GM23338 (cell line): ENCODE measurements at regions not wholly inside any gene's neighbourhood (a gene's known extent, or its start where the extent isn't known, plus 50 kb on each side); places are given as distances from the start of the nearest gene placed in this dataset.

Source experiments
- ATAC-seq: fragments of 200-7000 bp; cut with Tn5 transposase; 3 replicates; pipeline ENCODE4 v1.9.1; 2020
- DNase-seq: peaks from one replicate; pipeline ENCODE4 v3.0.0-alpha.2; 2015; ENCODE audit warnings: low spot score
- H2AFZ ChIP-seq: fragments of 200-600 bp; sonication (generic); 2 replicates; pipeline ENCODE4 v1.8.0; 2016; ENCODE audit warnings: antibody characterized with exemption, mild to moderate bottlenecking, moderate library complexity
- H3F3A ChIP-seq: fragments of 200-600 bp; sonication (generic); replicated peaks from 2 replicates; pipeline ENCODE4 v1.8.0; 2017; ENCODE audit warnings: antibody characterized with exemption, mixed run types, low read depth
- H3K27ac ChIP-seq: fragments of 200-600 bp; sonication (generic); 2 replicates; pipeline ENCODE4 v1.6.1; 2016; ENCODE audit warnings: low read depth
- H3K27me3 ChIP-seq: fragments of 200-600 bp; sonication (generic); 2 replicates; pipeline ENCODE4 v1.8.0; 2016; ENCODE audit warnings: mild to moderate bottlenecking, mixed run types, moderate library complexity; ENCODE audit not compliant: insufficient read depth
- H3K36me3 ChIP-seq: fragments of 200-600 bp; sonication (generic); 2 replicates; pipeline ENCODE4 v1.8.0; 2016; ENCODE audit warnings: mild to moderate bottlenecking; ENCODE audit not compliant: insufficient read depth
- H3K4me1 ChIP-seq: fragments of 200-600 bp; sonication (generic); 2 replicates; pipeline ENCODE4 v1.8.0; 2016; ENCODE audit warnings: mild to moderate bottlenecking, moderate library complexity; ENCODE audit not compliant: insufficient read depth
- H3K4me2 ChIP-seq: fragments of 200-600 bp; sonication (generic); 2 replicates; pipeline ENCODE4 v1.7.1; 2017; ENCODE audit warnings: mixed run types
- H3K4me3 ChIP-seq: fragments of 200-600 bp; sonication (generic); 2 replicates; pipeline ENCODE4 v1.6.1; 2016; ENCODE audit warnings: mixed run types
- H3K79me2 ChIP-seq: fragments of 200-600 bp; sonication (generic); replicated peaks from 2 replicates; pipeline ENCODE4 v1.8.0; 2017; ENCODE audit warnings: mild to moderate bottlenecking; ENCODE audit not compliant: insufficient read depth
- H3K9me2 ChIP-seq: fragments of 200-600 bp; sonication (generic); 2 replicates; pipeline ENCODE4 v1.8.0; 2017; ENCODE audit not compliant: insufficient read depth
- H4K20me1 ChIP-seq: fragments of 200-600 bp; sonication (generic); replicated peaks from 2 replicates; pipeline ENCODE4 v1.8.0; 2017; ENCODE audit warnings: mild to moderate bottlenecking; ENCODE audit not compliant: insufficient read depth
- H3K27ac Mint-ChIP-seq: 2 replicates; pipeline ENCODE4 v1.8.0; 2020; ENCODE audit warnings: inconsistent platforms, mild to moderate bottlenecking, moderate library complexity, mixed read lengths
- H3K27me3 Mint-ChIP-seq: 3 replicates; pipeline ENCODE4 v1.8.0; 2022; ENCODE audit warnings: low read depth, mild to moderate bottlenecking, moderate library complexity, mixed read lengths, inconsistent platforms; ENCODE audit not compliant: insufficient read depth, poor library complexity
- H3K36me3 Mint-ChIP-seq: 3 replicates; pipeline ENCODE4 v1.8.0; 2021; ENCODE audit warnings: low read depth, mild to moderate bottlenecking, inconsistent platforms, moderate library complexity, mixed read lengths
- H3K4me1 Mint-ChIP-seq: 3 replicates; pipeline ENCODE4 v1.8.0; 2020; ENCODE audit warnings: mild to moderate bottlenecking, inconsistent platforms, mixed read lengths
- H3K4me3 Mint-ChIP-seq: 3 replicates; pipeline ENCODE4 v1.8.0; 2021; ENCODE audit warnings: moderate library complexity, mild to moderate bottlenecking, inconsistent platforms, mixed read lengths
- H3K9me3 Mint-ChIP-seq: 3 replicates; pipeline ENCODE4 v1.8.0; 2020; ENCODE audit warnings: moderate library complexity, mild to moderate bottlenecking, inconsistent platforms, mixed read lengths
- ZNF462 ChIP-seq: fragments of 250-450 bp; sonication (Bioruptor Pico); IDR thresholded peaks from 2 replicates; pipeline ENCODE4 v1.5.0; 2020; ENCODE audit warnings: mild to moderate bottlenecking, moderate library complexity
- TF ChIP-seq, protein P1 (sequence below), 2 experiments: fragments of 200-600 bp in 1 of 2; sonication (generic) in 1 of 2; conservative IDR thresholded peaks; 2 replicates each; pipeline versions ENCODE4 v1.5.1 to v1.6.1; 2016 to 2017; ENCODE audit warnings: antibody characterized with exemption in 2 of 2, low read depth in 2 of 2, mild to moderate bottlenecking in 2 of 2, moderate library complexity in 1 of 2

GRCh38 chr4:132605551-132605950, 543.5 kb upstream of the PCDH10 start (continued):
- no peak for TF ChIP-seq ZNF462 (CRISPR knock-in tag)

DNA sequence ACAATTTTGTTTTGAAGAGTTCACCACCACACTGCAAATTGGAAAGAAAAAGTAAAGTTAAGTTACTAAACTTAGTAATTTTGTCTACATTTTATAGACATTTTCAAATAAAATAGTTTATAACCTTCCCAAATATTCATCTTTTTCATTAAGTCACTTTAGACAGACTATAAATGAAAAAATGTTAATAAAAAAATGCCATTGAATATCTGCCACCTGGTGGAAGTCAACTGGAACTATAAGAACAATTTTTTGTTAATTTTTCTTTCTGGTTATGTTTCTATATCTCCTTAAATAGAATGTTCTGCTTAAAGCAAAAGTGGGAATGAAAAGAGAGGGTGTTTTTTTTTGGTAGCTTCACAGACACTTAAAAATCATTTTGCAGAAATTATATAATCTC, 534.4 kb upstream of the PCDH10 start:
- Histone ChIP-seq H4K20me1 (no peaks in the 10 kb centered on the region), H3K4me3 (no peak overlapping the region), H3K36me3 (no peaks in the 10 kb centered on the region; the same call in 1 of the 2 replicates), H3K4me2 (no peak overlapping the region), H3K27ac (no peak overlapping the region), H3K27me3 (no peaks in the 10 kb centered on the region), H3K9me2 (no peaks in the 10 kb centered on the region), H2AFZ (no peak overlapping the region), H3K4me1 (no peaks in the 10 kb centered on the region), H3F3A (no peaks in the 10 kb centered on the region), H3K79me2 (no peaks in the 10 kb centered on the region)
- H3K36me3 Mint-ChIP-seq, result peaks cover 37% of the 10 kb centered on the region
- no peak overlapping the region for H3K27ac Mint-ChIP-seq
- DNase-seq, result peak; percentile 5
- no peak overlapping the region for H3K4me3 Mint-ChIP-seq
- H3K4me1 Mint-ChIP-seq, result no peaks in the 10 kb centered on the region
- TF ChIP-seq, protein P1, sequence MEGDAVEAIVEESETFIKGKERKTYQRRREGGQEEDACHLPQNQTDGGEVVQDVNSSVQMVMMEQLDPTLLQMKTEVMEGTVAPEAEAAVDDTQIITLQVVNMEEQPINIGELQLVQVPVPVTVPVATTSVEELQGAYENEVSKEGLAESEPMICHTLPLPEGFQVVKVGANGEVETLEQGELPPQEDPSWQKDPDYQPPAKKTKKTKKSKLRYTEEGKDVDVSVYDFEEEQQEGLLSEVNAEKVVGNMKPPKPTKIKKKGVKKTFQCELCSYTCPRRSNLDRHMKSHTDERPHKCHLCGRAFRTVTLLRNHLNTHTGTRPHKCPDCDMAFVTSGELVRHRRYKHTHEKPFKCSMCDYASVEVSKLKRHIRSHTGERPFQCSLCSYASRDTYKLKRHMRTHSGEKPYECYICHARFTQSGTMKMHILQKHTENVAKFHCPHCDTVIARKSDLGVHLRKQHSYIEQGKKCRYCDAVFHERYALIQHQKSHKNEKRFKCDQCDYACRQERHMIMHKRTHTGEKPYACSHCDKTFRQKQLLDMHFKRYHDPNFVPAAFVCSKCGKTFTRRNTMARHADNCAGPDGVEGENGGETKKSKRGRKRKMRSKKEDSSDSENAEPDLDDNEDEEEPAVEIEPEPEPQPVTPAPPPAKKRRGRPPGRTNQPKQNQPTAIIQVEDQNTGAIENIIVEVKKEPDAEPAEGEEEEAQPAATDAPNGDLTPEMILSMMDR (conservative IDR thresholded peaks at IDR 0.05; ENCODE audit: low read depth in 2 of 2), result peak in 1 of 2 experiments; percentile 77; a peak in 3 of 4 replicates
- TF ChIP-seq ZNF462 (CRISPR knock-in tag), result no peak
- H3K9me3 Mint-ChIP-seq, result peaks cover 39% of the 10 kb centered on the region
- no peak for ATAC-seq
- H3K27me3 Mint-ChIP-seq, result no peaks in the 10 kb centered on the region
